Right renal pelvis (tissue), 4 donors: ENCODE measurements at regions not wholly inside any gene's neighbourhood (a gene's known extent, or its start where the extent isn't known, plus 50 kb on each side); places are given as distances from the start of the nearest gene placed in this dataset.
"Not testable (repeated sequence)": the region's sequence is repeated elsewhere in the genome, so short reads cannot be mapped to it uniquely, and the experiment has no call there.

ENCODE experiments used
- DNase-seq, 4 donors: peaks; one replicate each; pipeline ENCODE4 v3.0.0-alpha.2; 2013; ENCODE audit warnings: low read depth in 4 of 4, low spot score in 3 of 4, missing footprints in 1 of 4

GRCh38 chr15:38614621-38615020 lies 50.0 kb upstream of the RASGRP1 start:
- no peak for DNase-seq

- no peak for DNase-seq
Measured at GRCh38 chr15:38617831-38618230, 53.2 kb upstream of the RASGRP1 start.

- no peak for DNase-seq
Measured at GRCh38 chr15:38618242-38618955, 53.8 kb upstream of the RASGRP1 start.

GRCh38 chr15:38620098-38620497 lies 55.5 kb upstream of the RASGRP1 start:
- no peak for DNase-seq

- DNase-seq: no peak
Measured at GRCh38 chr15:38620851-38621594, 56.4 kb upstream of the RASGRP1 start.

GRCh38 chr15:38622304-38622703 lies 57.7 kb upstream of the RASGRP1 start:
- no peak for DNase-seq

- DNase-seq: no peak
Measured at GRCh38 chr15:38622908-38623307, 58.3 kb upstream of the RASGRP1 start.

GRCh38 chr15:38623744-38624143 lies 59.1 kb upstream of the RASGRP1 start:
- no peak for DNase-seq

GRCh38 chr15:38624244-38625205 lies 59.9 kb upstream of the RASGRP1 start:
- DNase-seq: peak in 3 of 4 donors; percentile 22 to 34 (median 28)

- no peak for DNase-seq
Measured at GRCh38 chr15:38625886-38626285, 61.3 kb upstream of the RASGRP1 start.

GRCh38 chr15:38626443-38627050 lies 61.9 kb upstream of the RASGRP1 start:
- DNase-seq: no peak

- DNase-seq: no peak
Measured at GRCh38 chr15:38627689-38628277, 63.2 kb upstream of the RASGRP1 start.

- no peak for DNase-seq
Measured at GRCh38 chr15:38631119-38632075, 66.8 kb upstream of the RASGRP1 start.

- no peak for DNase-seq
Measured at GRCh38 chr15:38635170-38635569, 70.6 kb upstream of the RASGRP1 start.

GRCh38 chr15:38636597-38636996 lies 72.0 kb upstream of the RASGRP1 start:
- DNase-seq: no peak

- no peak for DNase-seq
Measured at GRCh38 chr15:38638126-38638525, 73.5 kb upstream of the RASGRP1 start.

GRCh38 chr15:38638811-38639210 lies 74.2 kb upstream of the RASGRP1 start:
- DNase-seq: no peak

- no peak for DNase-seq
Measured at GRCh38 chr15:38642689-38643270, 78.2 kb upstream of the RASGRP1 start.

- DNase-seq: not testable (repeated sequence)
Measured at GRCh38 chr15:38644353-38644752, 79.7 kb upstream of the RASGRP1 start.
